ENCODE measurements at regions not wholly inside any gene's neighbourhood (a gene's known extent, or its start where the extent isn't known, plus 50 kb on each side); places are given as distances from the start of the nearest gene placed in this dataset.

DNA sequence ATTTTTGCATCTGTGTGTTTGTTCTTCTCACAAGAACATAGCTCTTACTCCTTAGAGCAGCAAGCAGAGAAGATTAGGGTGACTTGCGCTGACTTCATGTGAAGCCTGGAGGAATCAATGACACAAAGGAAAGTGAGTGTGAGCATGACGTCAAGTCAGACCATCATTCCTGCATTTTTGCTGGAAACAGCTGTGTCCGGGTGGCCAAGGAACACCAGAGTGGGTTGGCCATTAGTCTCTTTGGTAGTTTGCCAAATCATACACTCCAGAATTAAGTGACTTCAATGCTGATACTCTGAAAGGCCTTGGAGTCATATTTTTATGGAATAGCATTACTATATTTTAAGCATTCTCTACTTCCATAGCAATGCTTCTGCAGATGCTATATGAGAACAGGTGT lies 597.2 kb downstream of the DCDC2C start:
- Histone ChIP-seq H3K27me3 (replicated peaks; ENCODE audit: control insufficient read depth, insufficient read depth, low read length) (no peaks in the 10 kb centered on the region; the same call in 1 of the 2 replicates), H3K36me3 (ENCODE audit: control insufficient read depth, insufficient read depth, low read length) (no peaks in the 10 kb centered on the region), H3K4me3 (ENCODE audit: low read depth, low read length) (no peak overlapping the region), H3K4me1 (no peaks in the 10 kb centered on the region), H3K9me3 (no peaks in the 10 kb centered on the region)
- ChIA-PET POLR2A (no interaction called here), CTCF (no interaction called here)
- H3K4me3 Mint-ChIP-seq (ENCODE audit: unreplicated experiment) = no peak overlapping the region
- intact Hi-C loops (cut with micrococcal nuclease; ENCODE audit: unreplicated experiment) = no loop called here
- no peak overlapping the region for H3K27ac Mint-ChIP-seq (ENCODE audit: unreplicated experiment)
- no TSS peak for BruUV-seq (replicated peaks)
- peaks cover 2% of the 10 kb centered on the region for H3K27me3 Mint-ChIP-seq (ENCODE audit: insufficient read depth, unreplicated experiment)
- H3K9me3 Mint-ChIP-seq (ENCODE audit: unreplicated experiment) = peaks cover 5% of the 10 kb centered on the region
- H3K4me1 Mint-ChIP-seq (ENCODE audit: low read depth, unreplicated experiment) = no peaks in the 10 kb centered on the region
- DNase-seq = no peak
- H3K36me3 Mint-ChIP-seq (ENCODE audit: insufficient read depth, unreplicated experiment) = no peaks in the 10 kb centered on the region
- TF ChIP-seq, protein P1, sequence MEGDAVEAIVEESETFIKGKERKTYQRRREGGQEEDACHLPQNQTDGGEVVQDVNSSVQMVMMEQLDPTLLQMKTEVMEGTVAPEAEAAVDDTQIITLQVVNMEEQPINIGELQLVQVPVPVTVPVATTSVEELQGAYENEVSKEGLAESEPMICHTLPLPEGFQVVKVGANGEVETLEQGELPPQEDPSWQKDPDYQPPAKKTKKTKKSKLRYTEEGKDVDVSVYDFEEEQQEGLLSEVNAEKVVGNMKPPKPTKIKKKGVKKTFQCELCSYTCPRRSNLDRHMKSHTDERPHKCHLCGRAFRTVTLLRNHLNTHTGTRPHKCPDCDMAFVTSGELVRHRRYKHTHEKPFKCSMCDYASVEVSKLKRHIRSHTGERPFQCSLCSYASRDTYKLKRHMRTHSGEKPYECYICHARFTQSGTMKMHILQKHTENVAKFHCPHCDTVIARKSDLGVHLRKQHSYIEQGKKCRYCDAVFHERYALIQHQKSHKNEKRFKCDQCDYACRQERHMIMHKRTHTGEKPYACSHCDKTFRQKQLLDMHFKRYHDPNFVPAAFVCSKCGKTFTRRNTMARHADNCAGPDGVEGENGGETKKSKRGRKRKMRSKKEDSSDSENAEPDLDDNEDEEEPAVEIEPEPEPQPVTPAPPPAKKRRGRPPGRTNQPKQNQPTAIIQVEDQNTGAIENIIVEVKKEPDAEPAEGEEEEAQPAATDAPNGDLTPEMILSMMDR (IDR thresholded peaks at IDR 0.05; ENCODE audit: insufficient read depth in 1 of 2, low read depth in 1 of 2, low read length in 1 of 2, severe bottlenecking in 1 of 2, unreplicated experiment in 1 of 2) = no peak

DNA sequence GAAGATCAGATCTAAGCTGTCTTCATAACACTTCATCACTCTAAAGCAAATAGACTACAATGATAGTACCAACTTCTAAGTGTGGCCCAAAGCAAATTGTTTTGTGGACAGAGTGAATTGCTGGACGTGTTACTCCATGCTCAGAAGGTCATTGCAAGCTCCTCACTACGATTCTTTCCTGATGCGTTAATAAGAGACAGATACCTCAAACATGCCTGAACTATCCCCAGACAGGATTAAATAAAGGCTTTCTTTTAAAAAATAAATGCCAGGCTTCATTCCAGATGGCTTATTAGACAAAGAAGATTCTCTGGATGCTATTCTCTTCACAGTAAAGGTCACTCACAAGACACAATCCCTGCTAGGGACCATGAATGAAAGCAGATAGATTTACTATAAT lies 621.2 kb downstream of the DCDC2C start:
- no peaks in the 10 kb centered on the region for H3K27me3 Mint-ChIP-seq (ENCODE audit: insufficient read depth, unreplicated experiment)
- H3K4me3 ChIP-seq (ENCODE audit: low read depth, low read length) = no peak overlapping the region
- no peaks in the 10 kb centered on the region for H3K9me3 ChIP-seq
- CTCF ChIA-PET = no interaction called here
- DNase-seq = no peak
- no peaks in the 10 kb centered on the region for H3K4me1 Mint-ChIP-seq (ENCODE audit: low read depth, unreplicated experiment)
- H3K27me3 ChIP-seq (replicated peaks; ENCODE audit: control insufficient read depth, insufficient read depth, low read length) = no peaks in the 10 kb centered on the region
- no peak overlapping the region for H3K27ac Mint-ChIP-seq (ENCODE audit: unreplicated experiment)
- intact Hi-C loops (cut with micrococcal nuclease; ENCODE audit: unreplicated experiment) = no loop called here
- no peaks in the 10 kb centered on the region for H3K4me1 ChIP-seq
- no peaks in the 10 kb centered on the region for H3K36me3 Mint-ChIP-seq (ENCODE audit: insufficient read depth, unreplicated experiment)
- no TSS peak for BruUV-seq (replicated peaks)
- H3K4me3 Mint-ChIP-seq (ENCODE audit: unreplicated experiment) = no peak overlapping the region
- TF ChIP-seq, protein P1 (IDR thresholded peaks at IDR 0.05; ENCODE audit: insufficient read depth in 1 of 2, low read depth in 1 of 2, low read length in 1 of 2, severe bottlenecking in 1 of 2, unreplicated experiment in 1 of 2) = no peak
- no peaks in the 10 kb centered on the region for H3K9me3 Mint-ChIP-seq (ENCODE audit: unreplicated experiment)
- POLR2A ChIA-PET = no interaction called here
- no peaks in the 10 kb centered on the region for H3K36me3 ChIP-seq (ENCODE audit: control insufficient read depth, insufficient read depth, low read length)

DNA sequence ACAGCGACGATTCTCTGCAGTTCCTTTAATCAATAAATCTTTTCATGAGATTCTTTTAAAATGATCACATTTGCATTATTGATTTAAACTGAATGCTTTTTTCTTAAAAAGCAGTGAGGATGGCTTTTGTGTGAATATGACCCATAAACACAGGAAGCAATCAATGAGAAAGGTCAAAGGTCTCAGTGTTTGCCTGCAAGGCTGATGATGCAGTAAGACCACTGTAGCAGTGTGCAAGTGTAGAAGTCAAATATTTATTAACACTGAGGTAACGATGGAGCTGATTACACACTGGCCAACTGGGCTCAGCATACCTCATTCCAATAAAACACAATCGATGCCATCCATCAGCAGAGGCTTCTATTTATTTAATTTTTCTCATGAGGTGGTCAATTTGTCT lies 633.5 kb downstream of the DCDC2C start:
- BruUV-seq (replicated peaks) = no TSS peak
- Mint-ChIP-seq H3K4me3 (ENCODE audit: unreplicated experiment) (no peak overlapping the region), H3K27me3 (ENCODE audit: insufficient read depth, unreplicated experiment) (no peaks in the 10 kb centered on the region), H3K27ac (ENCODE audit: unreplicated experiment) (no peak overlapping the region), H3K4me1 (ENCODE audit: low read depth, unreplicated experiment) (no peaks in the 10 kb centered on the region), H3K9me3 (ENCODE audit: unreplicated experiment) (no peaks in the 10 kb centered on the region), H3K36me3 (ENCODE audit: insufficient read depth, unreplicated experiment) (no peaks in the 10 kb centered on the region)
- Histone ChIP-seq H3K4me1 (no peaks in the 10 kb centered on the region), H3K4me3 (ENCODE audit: low read depth, low read length) (no peak overlapping the region), H3K9me3 (no peaks in the 10 kb centered on the region), H3K36me3 (ENCODE audit: control insufficient read depth, insufficient read depth, low read length) (no peaks in the 10 kb centered on the region), H3K27me3 (replicated peaks; ENCODE audit: control insufficient read depth, insufficient read depth, low read length) (no peaks in the 10 kb centered on the region)
- TF ChIP-seq, protein P1 (IDR thresholded peaks at IDR 0.05; ENCODE audit: insufficient read depth in 1 of 2, low read depth in 1 of 2, low read length in 1 of 2, severe bottlenecking in 1 of 2, unreplicated experiment in 1 of 2) = no peak
- CTCF ChIA-PET = no interaction called here
- intact Hi-C loops (cut with micrococcal nuclease; ENCODE audit: unreplicated experiment) = no loop called here
- POLR2A ChIA-PET = no interaction called here
- DNase-seq = no peak

All from Caco-2 (cell line).